Keratinocyte (primary cell): ENCODE measurements at regions not wholly inside any gene's neighbourhood (a gene's known extent, or its start where the extent isn't known, plus 50 kb on each side); places are given as distances from the start of the nearest gene placed in this dataset.

Experiments used
- DNase-seq: peaks from one replicate; pipeline ENCODE4 v3.0.0-alpha.2; 2011; ENCODE audit warnings: low read depth, missing footprints, low spot score
- FAIRE-seq: peaks from 2 replicates; lab custom pipeline; 2011; peaks lifted over from hg19 to GRCh38; lab: Jason Lieb, UNC
- H2AFZ ChIP-seq: 2 replicates; pipeline ENCODE4 v1.6.0; 2012; ENCODE audit warnings: low read length, control low read depth, inconsistent platforms; ENCODE audit not compliant: control insufficient read depth
- H3K27ac ChIP-seq: 2 replicates; pipeline ENCODE4 v1.5.1; 2011; ENCODE audit warnings: low read length; ENCODE audit not compliant: control insufficient read depth, insufficient read depth
- H3K27me3 ChIP-seq: 3 replicates; pipeline ENCODE4 v1.6.0; 2011; ENCODE audit warnings: low read length; ENCODE audit not compliant: control insufficient read depth, insufficient read depth; ENCODE audit errors: extremely low read depth
- H3K36me3 ChIP-seq, 2 experiments: 2 replicates in 1 of 2; 3 replicates in 1 of 2; pipeline ENCODE4 v1.5.1; 2011; ENCODE audit warnings: low read length in 2 of 2, mild to moderate bottlenecking in 1 of 2; ENCODE audit not compliant: control insufficient read depth in 2 of 2, insufficient read depth in 2 of 2; ENCODE audit errors: extremely low read depth in 1 of 2
- H3K4me1 ChIP-seq: 3 replicates; pipeline ENCODE4 v1.5.1; 2011; ENCODE audit warnings: low read length; ENCODE audit not compliant: control insufficient read depth, insufficient read depth; ENCODE audit errors: extremely low read depth
- H3K4me2 ChIP-seq: 3 replicates; pipeline ENCODE4 v1.6.0; 2011; ENCODE audit warnings: low read depth, low read length; ENCODE audit not compliant: control insufficient read depth, insufficient read depth; ENCODE audit errors: extremely low read depth
- H3K4me3 ChIP-seq, 3 experiments: fragments of 200-600 bp in 1 of 3; sonication (generic) in 1 of 3; 2 replicates in 2 of 3; 3 replicates in 1 of 3; pipeline ENCODE4 v1.5.1; 2011 to 2016; ENCODE audit warnings: low read length in 3 of 3, mild to moderate bottlenecking in 3 of 3, control low read depth in 2 of 3, inconsistent platforms in 1 of 3, low read depth in 1 of 3, mixed read lengths in 1 of 3, mixed run types in 1 of 3, moderate library complexity in 1 of 3; ENCODE audit not compliant: control insufficient read depth in 2 of 3, insufficient read depth in 2 of 3; ENCODE audit errors: extremely low read depth in 1 of 3
- H3K79me2 ChIP-seq: 2 replicates; pipeline ENCODE4 v1.6.0; 2012; ENCODE audit warnings: low read length; ENCODE audit not compliant: control insufficient read depth, insufficient read depth
- H3K9ac ChIP-seq: 3 replicates; pipeline ENCODE4 v1.6.0; 2011; ENCODE audit warnings: low read length; ENCODE audit not compliant: control insufficient read depth, insufficient read depth; ENCODE audit errors: extremely low read depth
- H3K9me1 ChIP-seq: 3 replicates; pipeline ENCODE4 v1.6.0; 2011; ENCODE audit warnings: low read length; ENCODE audit not compliant: control insufficient read depth, insufficient read depth; ENCODE audit errors: extremely low read depth
- H3K9me3 ChIP-seq: 2 replicates; pipeline ENCODE4 v1.5.1; 2012; ENCODE audit warnings: low read depth, low read length; ENCODE audit not compliant: control insufficient read depth
- H4K20me1 ChIP-seq: 3 replicates; pipeline ENCODE4 v1.6.0; 2011; ENCODE audit warnings: low read length; ENCODE audit not compliant: control insufficient read depth, insufficient read depth; ENCODE audit errors: extremely low read depth
- CTCF ChIP-seq, 3 experiments: IDR thresholded peaks in 1 of 3; conservative IDR thresholded peaks in 1 of 3; optimal IDR thresholded peaks in 1 of 3; 2 replicates in 2 of 3; 3 replicates in 1 of 3; pipeline versions ENCODE3 to v1.5.1; 2011; ENCODE audit warnings: low read length in 3 of 3, mild to moderate bottlenecking in 3 of 3, moderate library complexity in 2 of 3, control low read depth in 1 of 3, inconsistent platforms in 1 of 3; ENCODE audit not compliant: insufficient read depth in 2 of 3; ENCODE audit errors: extremely low read depth in 1 of 3
- EZH2 ChIP-seq: IDR thresholded peaks from one replicate; pipeline ENCODE4 v1.6.1; 2012; ENCODE audit warnings: inconsistent platforms, mild to moderate bottlenecking, low read length, moderate library complexity
- dilution Hi-C: fragments of 300-500 bp; cut with MboI; formaldehyde crosslinking; loops from one replicate; pipeline ENCODE4 v1.7.0; 2020; ENCODE audit warnings: low sequenced_read_pairs; ENCODE audit not compliant: extremely low pct_ligation_motif_present

GRCh38 chr20:56783826-56784225 lies 154.7 kb downstream of the TFAP2C start:
- H3K9me1 ChIP-seq: no peaks in the 10 kb centered on the region
- H3K9me3 ChIP-seq: no peaks in the 10 kb centered on the region
- FAIRE-seq: no peak
- H3K9ac ChIP-seq: no peak overlapping the region
- H3K79me2 ChIP-seq: no peaks in the 10 kb centered on the region
- dilution Hi-C loops: no loop called here
- H3K36me3 ChIP-seq: no peaks in the 10 kb centered on the region
- H3K27ac ChIP-seq: no peak overlapping the region
- H3K27me3 ChIP-seq: no peaks in the 10 kb centered on the region
- H4K20me1 ChIP-seq: no peaks in the 10 kb centered on the region
- peaks cover 26% of the 10 kb centered on the region for H3K4me1 ChIP-seq
- TF ChIP-seq EZH2: no peak
- TF ChIP-seq CTCF (optimal IDR thresholded peaks at IDR 0.05 in 1 of 3, IDR thresholded peaks at IDR 0.05 in 1 of 3, conservative IDR thresholded peaks at IDR 0.05 in 1 of 3; ENCODE audit: extremely low read depth in 1 of 3, insufficient read depth in 2 of 3, low read length in 3 of 3): no peak
- H2AFZ ChIP-seq: no peak overlapping the region
- H3K4me3 ChIP-seq: no peak overlapping the region
- DNase-seq: no peak
- H3K4me2 ChIP-seq: no peak overlapping the region

GRCh38 chr20:56786503-56786902 lies 157.4 kb downstream of the TFAP2C start:
- dilution Hi-C loops: no loop called here
- Histone ChIP-seq H3K4me1 (peaks cover 17% of the 10 kb centered on the region), H3K79me2 (no peaks in the 10 kb centered on the region)

More at GRCh38 chr20:56786503-56786902, 157.4 kb downstream of the TFAP2C start:
- H4K20me1 ChIP-seq: no peaks in the 10 kb centered on the region
- H3K9ac ChIP-seq: no peak overlapping the region
- H3K36me3 ChIP-seq: no peaks in the 10 kb centered on the region
- no peak for TF ChIP-seq CTCF (optimal IDR thresholded peaks at IDR 0.05 in 1 of 3, IDR thresholded peaks at IDR 0.05 in 1 of 3, conservative IDR thresholded peaks at IDR 0.05 in 1 of 3; ENCODE audit: extremely low read depth in 1 of 3, insufficient read depth in 2 of 3, low read length in 3 of 3)
- TF ChIP-seq EZH2: no peak
- FAIRE-seq (no peak), DNase-seq (no peak)
- H3K27ac ChIP-seq: no peak overlapping the region
- H3K4me2 ChIP-seq: no peak overlapping the region
- H3K9me1 ChIP-seq: no peaks in the 10 kb centered on the region
- H3K9me3 ChIP-seq: no peaks in the 10 kb centered on the region
- H3K27me3 ChIP-seq: no peaks in the 10 kb centered on the region
- H3K4me3 ChIP-seq: no peak overlapping the region
- no peak overlapping the region for H2AFZ ChIP-seq
